GM18867 (cell line): ENCODE measurements at regions not wholly inside any gene's neighbourhood (a gene's known extent, or its start where the extent isn't known, plus 50 kb on each side); places are given as distances from the start of the nearest gene placed in this dataset.
A peak's percentile ranks its signal among the peaks of the same experiment; 100 is the strongest.

ENCODE experiments used
- ATAC-seq: cut with Tn5 transposase; IDR thresholded peaks from one replicate; pipeline ENCODE4 v1.9.1; 2021; ENCODE audit warnings: mild to moderate bottlenecking, moderate library complexity; ENCODE audit not compliant: unreplicated experiment

GRCh38 chr4:144463236-144463635 lies 182.7 kb upstream of the HHIP start:
- ATAC-seq = no peak

GRCh38 chr4:144463896-144464295 lies 182.1 kb upstream of the HHIP start:
- no peak for ATAC-seq

GRCh38 chr4:144465546-144465945 lies 180.4 kb upstream of the HHIP start:
- no peak for ATAC-seq

GRCh38 chr4:144480068-144480467 lies 165.9 kb upstream of the HHIP start:
- no peak for ATAC-seq

GRCh38 chr4:144489831-144490230 lies 156.1 kb upstream of the HHIP start:
- ATAC-seq = no peak

GRCh38 chr4:144494280-144494679 lies 151.7 kb upstream of the HHIP start:
- no peak for ATAC-seq

GRCh38 chr4:144495944-144496343 lies 150.0 kb upstream of the HHIP start:
- no peak for ATAC-seq

GRCh38 chr4:144499777-144500176 lies 146.2 kb upstream of the HHIP start:
- peak; percentile 82 for ATAC-seq

GRCh38 chr4:144501231-144501780 lies 144.7 kb upstream of the HHIP start:
- no peak for ATAC-seq

GRCh38 chr4:144504883-144505282 lies 141.1 kb upstream of the HHIP start:
- no peak for ATAC-seq

GRCh38 chr4:144507311-144508101 lies 138.4 kb upstream of the HHIP start:
- ATAC-seq = no peak

- ATAC-seq = no peak
These were observed 136.6 kb upstream of the HHIP start for GRCh38 chr4:144509088-144510015.

GRCh38 chr4:144514736-144515135 lies 131.2 kb upstream of the HHIP start:
- no peak for ATAC-seq

GRCh38 chr4:144518181-144518895 lies 127.6 kb upstream of the HHIP start:
- no peak for ATAC-seq

- no peak for ATAC-seq
These were observed 114.1 kb upstream of the HHIP start for GRCh38 chr4:144531841-144532240.

GRCh38 chr4:144547678-144548298 lies 98.2 kb upstream of the HHIP start:
- peak; percentile 100 for ATAC-seq

GRCh38 chr4:144556636-144557035 lies 89.3 kb upstream of the HHIP start:
- ATAC-seq = peak; percentile 40

- ATAC-seq = no peak
These were observed 88.6 kb upstream of the HHIP start for GRCh38 chr4:144557404-144557803.

- ATAC-seq = no peak
These were observed 83.8 kb upstream of the HHIP start for GRCh38 chr4:144562019-144562705.

GRCh38 chr4:144564358-144564757 lies 81.6 kb upstream of the HHIP start:
- ATAC-seq = no peak
